Muscle of back (tissue), 3 donors: ENCODE measurements at regions not wholly inside any gene's neighbourhood (a gene's known extent, or its start where the extent isn't known, plus 50 kb on each side); places are given as distances from the start of the nearest gene placed in this dataset.

Experiments used
- DNase-seq, 3 donors: peaks; one replicate each; pipeline versions ENCODE4 v3.0.0 to v3.0.0-alpha.2; 2013

DNA sequence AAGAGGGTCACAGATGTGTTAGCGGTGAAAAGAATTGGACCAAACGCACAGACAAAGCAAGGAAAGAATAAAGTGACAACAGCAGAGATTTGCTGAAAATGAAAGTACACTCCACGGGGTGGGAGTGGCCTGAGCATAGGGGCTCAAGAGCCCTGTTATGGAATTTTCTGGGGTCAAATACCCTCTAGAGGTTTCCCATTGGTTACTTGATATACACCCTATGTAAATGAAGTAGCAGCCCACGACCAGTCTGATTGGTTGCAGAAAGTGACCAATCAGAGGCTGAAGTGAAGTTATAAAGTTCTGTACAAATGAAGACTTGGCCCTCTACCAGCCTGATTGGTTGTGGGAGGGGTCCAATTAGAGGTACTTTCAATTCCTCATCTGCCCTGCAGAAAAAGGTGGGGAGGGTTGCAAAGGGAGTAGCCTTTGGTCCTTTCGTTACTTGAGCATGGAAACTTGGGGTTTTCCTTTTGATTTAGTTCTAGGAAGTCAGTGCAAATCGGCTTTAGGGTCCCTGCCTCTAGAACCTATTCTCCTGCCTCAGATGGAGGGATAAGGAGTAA is 125.6 kb upstream of the PRPS1L1 start:
- no peak for DNase-seq

DNA sequence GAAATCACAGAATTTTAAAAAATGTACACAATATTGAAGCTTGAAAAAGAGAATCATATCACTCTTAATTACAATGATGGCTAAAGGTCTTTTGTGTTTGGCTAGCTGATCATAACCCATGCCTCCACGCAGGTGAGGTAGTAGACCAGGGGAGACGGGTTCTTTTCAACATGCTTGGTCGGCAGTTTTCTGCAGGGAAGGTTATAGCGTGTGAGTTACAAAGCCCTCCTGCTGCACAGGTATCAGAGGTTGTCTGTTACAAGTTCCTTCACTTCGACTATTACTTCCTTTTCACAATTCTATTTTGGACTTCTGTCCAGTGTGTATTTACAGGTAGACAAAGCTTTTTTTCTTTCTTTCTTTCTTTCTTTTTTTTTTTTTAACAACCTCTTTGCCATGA is 127.1 kb upstream of the PRPS1L1 start:
- no peak for DNase-seq

DNA sequence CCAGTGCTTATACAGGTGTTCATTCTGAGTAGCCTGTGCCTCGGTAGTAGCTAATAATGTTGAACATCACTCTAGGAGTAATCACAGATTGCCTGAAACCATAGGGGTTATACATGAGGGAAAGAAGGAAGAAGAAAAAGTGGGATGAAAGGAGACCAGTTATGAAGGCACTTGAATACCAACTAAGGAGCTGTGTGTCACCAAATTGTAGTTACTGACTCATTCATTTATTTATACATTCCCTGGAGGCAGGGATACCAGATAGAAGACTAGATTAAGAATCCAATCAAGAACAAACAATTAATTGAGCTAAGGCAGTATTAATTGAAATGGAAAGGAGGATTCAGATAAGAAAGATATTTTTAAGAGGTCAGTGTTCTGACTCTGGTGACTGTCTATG is 129.6 kb upstream of the PRPS1L1 start:
- no peak for DNase-seq

DNA sequence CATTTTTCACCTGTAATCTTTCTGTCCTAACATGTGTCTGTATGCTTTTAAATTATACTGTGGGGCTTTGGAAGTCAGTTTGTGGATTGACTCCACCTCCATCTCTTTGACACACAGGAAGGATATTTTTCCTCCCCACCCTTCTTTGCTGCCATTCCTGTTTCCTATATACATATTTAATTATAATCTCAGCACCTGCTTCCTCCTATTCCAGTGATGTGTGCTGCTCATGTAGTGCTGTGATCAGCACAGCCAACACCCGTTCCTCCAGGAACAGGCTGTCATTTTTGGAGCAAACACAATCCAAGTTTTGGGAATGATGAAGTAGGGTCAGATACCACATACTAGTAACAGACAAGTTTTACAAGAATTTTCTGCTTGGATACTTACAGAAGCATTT is 135.0 kb upstream of the PRPS1L1 start:
- DNase-seq: no peak

DNA sequence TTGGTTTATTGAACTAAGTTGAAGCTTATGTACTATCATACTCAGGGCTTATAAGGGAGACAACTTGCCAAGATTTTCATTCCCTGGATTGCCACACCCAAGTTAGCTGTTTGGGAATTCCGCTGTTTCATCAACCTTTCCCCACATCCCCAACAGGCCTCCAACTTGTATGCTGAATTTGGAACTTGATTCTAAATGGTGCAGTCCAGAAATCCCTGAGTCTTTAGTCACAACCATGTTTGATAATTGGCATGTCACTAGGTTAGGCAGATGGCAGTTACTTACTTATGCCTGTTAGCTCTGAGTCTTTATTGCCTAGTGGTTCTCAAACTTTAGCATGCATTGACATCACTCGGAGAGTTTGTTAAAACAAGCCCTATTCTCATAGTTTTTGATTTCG is 135.4 kb upstream of the PRPS1L1 start:
- no peak for DNase-seq

DNA sequence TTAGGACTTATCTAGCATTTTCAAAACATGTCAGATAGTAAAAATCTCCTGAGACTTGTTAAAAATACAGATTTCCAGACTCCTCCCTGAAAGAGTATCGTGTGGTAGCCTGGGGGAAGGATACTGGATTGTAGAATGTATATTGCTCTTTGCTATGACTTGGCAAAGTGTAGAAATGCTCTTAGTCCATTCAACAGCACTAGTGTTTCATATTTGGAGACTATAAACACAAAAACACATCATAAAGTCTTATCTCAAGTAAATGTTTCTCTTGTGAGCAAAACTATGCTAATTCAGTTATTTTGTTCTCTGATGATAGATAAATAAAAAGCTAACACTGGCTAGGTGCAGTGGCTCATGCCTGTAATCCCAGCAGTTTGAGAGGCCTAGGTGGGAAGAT is 137.5 kb upstream of the PRPS1L1 start:
- DNase-seq: peak in 1 of 3 donors; percentile 36

DNA sequence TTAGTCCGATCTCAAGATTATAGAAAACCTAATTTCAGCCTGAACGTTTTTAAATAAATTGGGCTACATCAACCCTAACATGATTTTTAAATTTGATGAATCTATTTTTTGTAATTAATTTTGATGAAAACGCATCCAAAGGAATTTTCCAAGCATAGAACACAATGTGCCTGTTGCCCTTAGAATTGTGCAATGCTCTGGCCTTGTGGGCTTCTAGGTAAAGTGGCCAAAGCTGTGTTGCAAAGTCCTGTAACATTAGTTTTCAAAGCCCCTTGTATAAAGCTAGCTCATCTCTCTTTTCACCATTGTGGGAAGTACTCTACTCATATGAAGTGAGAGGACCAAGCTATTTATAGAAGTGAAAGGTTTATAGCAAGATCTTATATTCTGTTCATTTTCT is 138.4 kb upstream of the PRPS1L1 start:
- no peak for DNase-seq

DNA sequence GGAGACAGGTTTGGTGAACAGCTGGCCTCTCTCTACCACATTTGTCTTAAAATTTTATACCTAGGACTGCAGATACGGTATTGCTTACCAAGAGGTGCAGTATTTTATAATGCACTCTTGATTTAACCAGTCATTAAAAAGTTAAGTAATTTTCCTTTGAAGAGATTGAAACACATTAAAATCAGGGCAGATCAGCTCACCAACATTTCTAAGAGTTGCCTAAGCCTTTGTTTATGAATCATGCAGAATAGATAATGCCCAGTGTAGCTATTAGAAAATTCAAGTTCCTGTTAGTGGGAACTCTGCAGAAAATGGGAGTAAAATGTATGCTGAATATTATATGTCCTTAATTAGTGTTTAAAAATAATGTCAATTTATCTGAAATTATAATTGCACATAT is 140.2 kb upstream of the PRPS1L1 start:
- DNase-seq: no peak

DNA sequence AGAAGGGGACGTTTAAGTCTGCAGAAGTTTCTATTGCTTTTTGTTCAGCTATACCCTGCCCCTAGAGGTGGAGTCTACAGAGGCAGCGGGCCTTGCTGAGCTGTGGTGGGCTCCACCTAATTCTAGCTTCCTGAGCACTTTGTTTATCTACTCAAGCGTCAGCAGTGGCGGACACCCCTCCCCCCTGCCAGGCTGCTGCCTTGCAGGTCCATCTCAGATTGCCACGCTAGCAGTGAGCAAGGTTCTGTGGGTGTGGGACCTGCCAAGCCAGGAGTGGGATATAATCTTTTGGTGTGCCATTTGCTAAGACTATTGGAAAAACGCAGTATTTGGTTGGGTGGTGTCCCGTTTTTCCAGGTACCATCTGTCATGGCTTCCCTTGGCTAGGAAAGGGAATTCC is 147.3 kb upstream of the PRPS1L1 start:
- no peak for DNase-seq

DNA sequence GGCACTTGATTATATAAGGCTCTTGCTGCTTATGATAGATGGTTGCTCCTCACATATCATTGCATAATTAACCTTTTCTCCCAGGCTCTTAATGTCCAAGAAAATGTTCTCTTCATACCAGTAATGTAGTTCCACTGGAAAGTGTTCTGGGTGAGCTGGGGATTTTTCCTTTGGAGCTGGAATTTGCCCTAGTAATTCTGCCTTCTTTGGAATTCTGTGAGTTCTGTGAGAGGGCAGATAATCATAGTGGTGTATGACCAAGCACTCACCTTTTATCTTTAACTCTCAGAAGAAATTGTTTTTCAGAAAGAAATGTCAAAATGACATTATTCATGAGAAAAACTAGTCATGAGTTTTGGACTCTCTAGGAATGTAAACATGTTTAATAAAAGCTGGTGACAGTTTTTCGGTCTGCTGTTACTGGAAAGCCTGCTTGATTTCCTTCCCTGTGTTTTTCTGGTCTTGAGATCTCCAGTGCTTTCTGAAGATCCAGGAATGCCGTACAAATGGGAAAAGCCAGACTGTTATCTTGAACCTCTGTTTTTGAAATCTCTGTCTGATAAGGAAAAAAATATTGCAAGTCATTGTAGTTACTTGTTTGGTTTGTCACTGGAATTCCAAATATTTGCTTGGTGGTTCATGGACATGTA is 148.3 kb upstream of the PRPS1L1 start:
- no peak for DNase-seq

DNA sequence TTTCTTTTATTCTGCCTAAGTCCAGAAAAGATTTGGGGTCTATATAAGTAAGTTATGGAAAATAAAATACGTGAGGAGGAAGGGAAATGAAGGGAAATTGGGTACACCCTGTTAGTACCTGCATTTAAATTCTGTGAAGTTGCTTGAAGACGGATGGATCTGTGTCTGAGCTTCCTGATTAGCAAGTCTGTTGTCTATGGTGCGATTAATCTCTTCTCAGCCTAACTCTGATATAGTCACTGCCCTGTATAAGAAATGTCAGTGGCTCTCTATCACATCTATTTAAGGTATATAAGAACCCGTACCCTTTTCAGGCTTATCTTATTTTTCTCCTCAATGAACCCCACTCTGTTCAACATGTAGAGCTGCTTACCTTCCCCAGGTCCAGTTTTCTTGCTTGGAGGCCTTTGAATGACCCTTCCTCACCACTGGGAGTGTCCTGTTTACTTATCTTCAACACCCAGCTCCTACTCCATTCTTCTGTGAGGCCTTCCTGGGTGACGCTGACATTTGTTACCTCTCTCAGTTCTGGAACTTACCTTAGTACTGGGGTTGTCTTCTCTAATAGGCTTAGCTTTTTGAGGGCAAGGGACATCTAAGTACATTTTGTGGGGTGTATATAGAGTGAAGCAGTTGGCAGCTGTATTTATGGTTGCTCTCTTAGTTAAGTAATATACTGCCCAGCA is 149.6 kb upstream of the PRPS1L1 start:
- DNase-seq: no peak

DNA sequence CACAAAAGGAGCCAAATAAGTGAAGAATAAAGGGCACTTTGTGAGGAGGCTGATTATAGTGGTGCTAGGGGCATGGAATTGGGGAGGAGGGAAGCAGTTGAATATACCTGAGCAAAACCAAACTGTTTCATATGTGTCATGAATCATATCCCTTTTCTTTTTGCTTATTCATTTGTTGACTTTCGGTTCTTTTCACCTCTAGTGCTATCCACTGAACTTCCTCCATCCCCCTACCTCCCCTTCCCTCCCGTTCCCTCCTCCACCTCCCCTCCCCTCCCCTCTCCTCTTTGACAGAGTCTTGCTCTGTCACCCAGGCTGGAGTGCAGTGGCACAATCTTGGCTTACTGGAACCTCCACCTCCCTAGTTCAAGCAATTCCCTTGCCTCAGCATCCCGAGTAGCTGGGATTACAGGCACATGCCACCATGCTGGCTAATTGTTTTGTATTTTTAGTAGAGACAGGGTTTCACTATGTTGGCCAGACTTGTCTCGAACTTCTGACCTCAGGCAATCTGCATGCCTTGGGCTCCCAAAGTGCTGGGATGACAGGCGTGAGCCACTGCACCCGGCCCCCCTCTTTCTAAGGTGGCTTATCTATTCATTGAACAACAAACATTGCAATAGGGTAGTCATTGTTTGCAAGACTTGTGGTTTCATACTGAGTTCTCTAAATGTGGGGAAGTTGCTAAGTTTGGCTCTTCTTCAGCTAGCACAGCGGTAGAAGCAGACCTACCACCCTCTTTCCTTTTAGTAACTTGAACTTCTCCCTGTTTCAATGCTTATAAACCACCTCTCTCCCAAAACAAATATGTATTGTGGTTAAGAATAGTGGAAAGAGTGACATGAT is 150.4 kb upstream of the PRPS1L1 start:
- no peak for DNase-seq

DNA sequence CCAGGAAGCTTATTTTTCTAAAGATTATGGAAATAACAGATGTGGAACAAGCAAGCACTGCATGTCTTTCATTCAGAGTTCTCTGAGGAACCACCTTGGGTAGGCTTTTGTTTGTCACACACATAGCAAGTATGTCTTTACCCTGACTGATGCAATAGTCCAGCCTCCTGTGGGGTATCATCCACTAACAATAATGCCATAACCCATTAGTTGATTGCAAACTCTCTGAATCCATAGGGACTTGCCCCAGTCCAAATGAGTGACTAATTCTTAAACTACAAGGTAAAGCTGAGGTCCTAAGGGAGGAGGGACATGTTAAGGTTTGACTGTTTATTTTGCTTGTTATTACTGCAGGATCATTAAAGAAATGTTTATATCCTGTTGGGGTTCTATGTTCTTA is 151.4 kb upstream of the PRPS1L1 start:
- no peak for DNase-seq

DNA sequence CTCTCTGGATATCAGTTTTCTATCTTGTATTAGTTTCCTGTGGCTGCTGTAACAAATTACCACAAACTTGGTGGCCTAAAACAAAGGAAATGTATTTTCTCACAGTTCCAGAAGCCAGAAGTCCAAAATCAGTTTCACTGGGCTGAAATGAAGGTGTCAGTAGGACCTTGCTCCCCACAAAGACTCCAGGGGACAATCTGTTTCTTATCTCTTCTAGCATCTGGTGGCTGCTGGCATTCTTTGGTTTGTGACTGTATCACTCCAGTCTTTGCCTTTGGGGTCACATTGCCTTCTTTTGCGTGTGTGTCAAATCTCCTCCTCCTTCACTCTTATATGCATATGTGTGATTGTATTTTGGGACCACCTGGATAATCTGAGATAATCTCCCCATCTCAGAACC is 153.0 kb upstream of the PRPS1L1 start:
- DNase-seq: no peak

DNA sequence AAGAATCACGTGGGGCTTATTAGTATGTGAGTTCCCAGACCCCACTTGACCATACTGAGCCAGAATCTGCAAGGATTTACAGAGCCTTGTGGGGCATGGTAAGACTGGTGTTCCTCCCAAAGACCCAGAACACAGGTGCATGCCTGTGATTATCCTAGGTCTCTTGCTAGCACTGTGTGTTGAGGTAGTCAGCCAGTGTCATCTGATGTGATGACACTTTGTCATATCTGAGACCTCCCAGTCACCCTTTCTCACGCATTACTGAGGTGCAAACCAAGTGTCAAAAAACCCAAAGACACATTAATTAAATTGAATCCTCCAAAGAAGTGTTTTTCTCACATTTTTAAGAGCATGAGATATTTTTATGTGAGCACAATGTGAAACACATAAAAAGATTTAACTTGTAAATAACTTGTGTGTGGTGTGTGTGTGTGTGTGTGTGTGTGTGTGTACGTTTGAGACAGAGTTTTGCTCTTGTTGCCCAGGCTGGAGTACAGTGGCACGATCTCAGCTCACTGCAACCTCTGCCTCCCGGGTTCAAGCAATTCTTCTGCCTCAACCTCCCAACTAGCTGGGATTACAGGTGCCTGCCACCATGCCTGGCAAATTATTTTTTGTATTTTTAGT is 162.0 kb upstream of the PRPS1L1 start:
- DNase-seq: no peak

DNA sequence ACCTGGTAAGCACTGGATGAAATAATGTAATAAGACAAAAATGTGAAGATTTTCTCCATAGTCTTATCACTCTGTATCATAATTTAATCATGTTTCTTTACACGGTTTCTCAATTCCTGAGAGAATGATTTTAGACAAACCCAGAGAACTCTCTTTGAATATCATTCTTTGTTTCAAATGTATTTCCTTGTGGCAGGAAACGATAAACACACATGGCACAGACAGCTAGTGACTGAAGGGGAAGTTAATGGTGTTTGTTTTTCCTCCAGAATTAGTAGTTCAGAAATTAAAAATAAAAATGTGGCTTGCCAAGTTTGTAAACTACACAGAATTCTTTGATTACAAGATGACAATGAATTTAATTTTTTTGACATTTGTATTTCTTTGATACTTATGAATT is 163.7 kb upstream of the PRPS1L1 start:
- no peak for DNase-seq

DNA sequence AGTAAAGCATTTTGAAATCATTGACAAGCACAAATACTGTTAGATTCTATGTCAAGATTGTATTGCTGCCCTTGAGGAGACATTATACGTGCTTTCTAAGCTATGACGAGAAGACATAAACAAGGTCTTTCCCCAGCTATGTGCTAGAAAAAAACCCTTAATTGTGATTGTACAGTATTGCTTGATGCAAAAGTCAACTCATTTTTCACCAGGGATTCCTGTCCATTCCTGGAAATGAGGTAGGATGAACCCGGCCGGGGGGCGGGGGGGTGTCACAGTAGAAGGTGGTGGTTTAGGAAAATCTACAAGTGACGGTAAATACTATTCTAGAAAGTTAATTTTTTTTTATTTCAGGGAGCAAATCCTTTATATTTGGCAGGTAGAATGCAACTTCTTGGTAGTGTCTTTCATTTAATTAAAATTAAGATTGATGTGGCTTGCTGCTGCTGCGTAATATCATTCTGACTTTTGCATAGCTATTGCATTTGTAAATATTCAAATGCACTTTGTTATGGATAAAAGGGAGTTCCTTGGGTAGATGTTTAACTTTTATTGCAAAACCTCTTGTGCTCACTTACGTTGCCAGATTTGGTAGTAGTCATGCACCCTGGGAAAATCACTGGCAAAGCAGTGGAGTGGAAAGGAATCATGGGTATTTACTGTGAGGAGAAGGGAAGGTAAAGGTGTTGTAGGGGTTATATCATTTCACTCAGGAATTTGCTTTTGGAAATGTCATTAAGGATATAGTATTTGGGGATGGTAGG is 164.4 kb upstream of the PRPS1L1 start:
- DNase-seq: no peak

DNA sequence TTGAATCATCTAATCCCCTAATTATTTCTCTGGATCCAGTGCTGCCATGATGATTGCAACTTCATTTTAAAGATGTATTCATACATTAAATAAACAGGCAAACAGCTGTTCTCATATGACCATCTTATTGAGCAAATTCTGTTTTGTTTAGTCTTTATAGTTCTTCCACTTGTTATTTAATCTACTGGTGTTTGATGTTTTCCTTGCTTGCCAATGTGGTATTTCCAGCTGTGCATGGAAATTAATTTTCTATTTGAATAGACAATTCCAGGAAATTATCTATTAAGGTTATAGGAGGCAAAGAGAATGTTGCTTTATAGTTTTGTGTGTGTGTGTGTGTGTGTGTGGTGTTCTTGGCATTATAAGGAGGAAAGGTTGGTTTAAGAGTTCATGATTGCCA is 167.0 kb upstream of the PRPS1L1 start:
- DNase-seq: no peak

DNA sequence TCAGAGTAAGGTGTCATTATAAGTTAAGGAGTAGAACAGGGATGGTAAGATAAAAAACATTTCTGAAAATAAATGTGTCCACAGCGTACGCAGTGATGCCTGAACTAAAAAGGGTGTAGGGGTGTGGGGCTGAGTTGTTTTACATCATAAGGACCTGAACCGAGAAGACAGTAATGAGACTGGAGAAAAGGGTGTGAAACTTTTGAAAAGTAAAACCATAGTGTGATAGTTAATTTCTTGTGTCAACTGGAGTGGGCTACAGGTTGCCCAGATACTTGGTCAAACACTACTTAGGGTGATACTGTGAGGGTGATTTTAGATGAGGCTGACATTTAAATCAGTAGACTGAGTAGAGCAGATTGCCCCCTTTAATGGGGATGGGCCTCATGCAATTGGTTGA is 169.0 kb upstream of the PRPS1L1 start:
- no peak for DNase-seq

DNA sequence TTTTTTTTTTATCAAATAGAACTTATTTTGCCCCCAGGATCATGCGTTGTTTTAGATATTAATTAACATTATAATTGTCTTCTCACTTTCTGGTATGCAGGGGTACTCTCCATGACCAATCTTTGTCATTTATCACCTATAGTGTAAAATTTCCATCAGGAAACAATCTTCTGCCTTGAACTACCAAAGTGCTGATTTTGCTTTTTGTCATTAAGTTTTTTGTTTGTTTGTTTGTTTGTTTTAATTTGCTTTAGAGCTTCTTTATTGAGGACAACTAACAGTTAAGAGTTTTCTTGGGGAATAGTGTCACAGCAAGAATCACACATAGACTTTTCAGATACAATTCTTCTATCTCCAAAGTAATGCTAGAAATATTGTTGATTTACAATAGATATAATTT is 171.2 kb upstream of the PRPS1L1 start:
- DNase-seq: no peak

DNA sequence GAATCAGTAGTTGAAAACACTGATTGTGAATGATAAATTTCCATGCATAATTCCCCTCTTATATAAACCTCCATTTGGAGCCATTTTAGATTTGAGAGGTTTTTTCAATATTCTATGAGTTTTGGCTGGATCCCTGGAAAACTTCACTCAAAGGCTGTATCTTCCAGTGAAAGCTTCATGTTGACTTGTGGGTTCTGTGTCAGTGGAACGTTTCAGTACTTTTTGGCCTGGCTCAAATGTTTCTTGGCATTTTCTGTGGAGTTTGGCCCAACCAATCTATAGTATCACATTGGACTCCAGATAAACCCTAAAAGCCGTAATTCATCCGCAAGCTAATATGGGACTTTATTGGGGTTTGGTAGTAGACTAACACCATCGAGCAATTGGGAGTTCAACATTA is 172.6 kb upstream of the PRPS1L1 start:
- peak in 1 of 3 donors; percentile 51 for DNase-seq

DNA sequence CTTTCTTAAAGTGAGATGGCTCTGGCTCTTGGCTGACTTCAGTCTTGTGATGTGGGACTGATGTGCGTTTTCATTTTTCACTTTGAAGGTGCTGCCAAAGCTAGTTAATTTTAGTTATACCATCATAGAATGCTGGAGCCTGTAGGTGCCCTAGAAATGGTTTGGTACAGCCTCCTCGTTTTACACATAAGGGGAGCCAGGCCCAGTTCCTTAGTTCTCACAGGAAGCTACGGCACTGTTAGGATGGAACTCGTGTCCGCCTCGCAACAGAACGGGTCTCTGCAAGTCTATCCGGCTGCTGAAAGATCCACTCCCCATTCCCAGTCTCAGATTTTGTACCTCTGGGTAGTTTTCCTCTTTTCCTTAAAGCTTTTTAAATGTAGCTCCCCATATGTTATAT is 173.2 kb upstream of the PRPS1L1 start:
- DNase-seq: peak in 1 of 3 donors; percentile 37
